Tibial nerve (tissue), 3 donors: ENCODE measurements at regions not wholly inside any gene's neighbourhood (a gene's known extent, or its start where the extent isn't known, plus 50 kb on each side); places are given as distances from the start of the nearest gene placed in this dataset.

ENCODE experiments used
- CTCF ChIP-seq, 5 experiments: fragments of 200-600 bp in 3 of 5; fragments of 450-650 bp in 2 of 5; sonication (generic) in 3 of 5; IDR thresholded peaks; one replicate each; pipeline ENCODE4 v1.5.1; 2016 to 2019; ENCODE audit warnings: antibody characterized with exemption in 5 of 5, mild to moderate bottlenecking in 3 of 5, moderate library complexity in 2 of 5
- POLR2A ChIP-seq, 2 donors: fragments of 450-650 bp; IDR thresholded peaks; one replicate each; pipeline ENCODE4 v1.6.1; 2017; ENCODE audit warnings: antibody characterized with exemption in 2 of 2, mild to moderate bottlenecking in 2 of 2, moderate library complexity in 2 of 2

- TF ChIP-seq CTCF (IDR thresholded peaks at IDR 0.05): no peak
- no peak for TF ChIP-seq POLR2A (IDR thresholded peaks at IDR 0.05)
Measured at GRCh38 chr14:27134200-27134599, 536.4 kb upstream of the NOVA1 start.
